B cell (primary cell): ENCODE measurements at regions not wholly inside any gene's neighbourhood (a gene's known extent, or its start where the extent isn't known, plus 50 kb on each side); places are given as distances from the start of the nearest gene placed in this dataset.

Experiments
- CTCF ChIP-seq: fragments of 200-600 bp; IDR thresholded peaks from one replicate; pipeline ENCODE4 v1.8.0; 2022; ENCODE audit warnings: antibody characterized with exemption, mild to moderate bottlenecking
- EZH2 ChIP-seq: IDR thresholded peaks from 2 replicates; pipeline ENCODE4 v1.6.1; 2012; ENCODE audit warnings: borderline replicate concordance, low read depth, mild to moderate bottlenecking, moderate library complexity, low read length; ENCODE audit not compliant: insufficient read depth, poor library complexity, severe bottlenecking

GRCh38 chr6:167576050-167576741 lies 250.5 kb upstream of the AFDN start:
- TF ChIP-seq CTCF (no peak), EZH2 (no peak)
